HG03342 (cell line): ENCODE measurements at regions not wholly inside any gene's neighbourhood (a gene's known extent, or its start where the extent isn't known, plus 50 kb on each side); places are given as distances from the start of the nearest gene placed in this dataset.

Source experiments
- ATAC-seq: cut with Tn5 transposase; IDR thresholded peaks from one replicate; pipeline ENCODE4 v1.9.1; 2021; ENCODE audit warnings: mild to moderate bottlenecking, moderate library complexity; ENCODE audit not compliant: unreplicated experiment

GRCh38 chr22:49210606-49211005 lies 617.1 kb downstream of the BRD1 start:
- ATAC-seq = no peak

GRCh38 chr22:49209452-49210195 lies 618.0 kb downstream of the BRD1 start:
- no peak for ATAC-seq

GRCh38 chr22:49208768-49209252 lies 618.9 kb downstream of the BRD1 start:
- ATAC-seq = no peak

GRCh38 chr22:49208004-49208402 lies 619.7 kb downstream of the BRD1 start:
- ATAC-seq = no peak

GRCh38 chr22:49207008-49208003 lies 620.4 kb downstream of the BRD1 start:
- ATAC-seq = no peak

- ATAC-seq = no peak
These were observed 621.4 kb downstream of the BRD1 start for GRCh38 chr22:49206281-49206680.

- no peak for ATAC-seq
These were observed 622.2 kb downstream of the BRD1 start for GRCh38 chr22:49205483-49205800.

- ATAC-seq = no peak
These were observed 622.8 kb downstream of the BRD1 start for GRCh38 chr22:49204599-49205482.

- no peak for ATAC-seq
These were observed 623.6 kb downstream of the BRD1 start for GRCh38 chr22:49203859-49204598.

GRCh38 chr22:49203091-49203858 lies 624.4 kb downstream of the BRD1 start:
- ATAC-seq = no peak

- no peak for ATAC-seq
These were observed 625.4 kb downstream of the BRD1 start for GRCh38 chr22:49202226-49202625.

- no peak for ATAC-seq
These were observed 626.4 kb downstream of the BRD1 start for GRCh38 chr22:49201046-49201970.

GRCh38 chr22:49199224-49199623 lies 628.4 kb downstream of the BRD1 start:
- ATAC-seq = no peak

- ATAC-seq = no peak
These were observed 629.0 kb downstream of the BRD1 start for GRCh38 chr22:49198705-49199084.

GRCh38 chr22:49197986-49198704 lies 629.5 kb downstream of the BRD1 start:
- no peak for ATAC-seq

- no peak for ATAC-seq
These were observed 630.2 kb downstream of the BRD1 start for GRCh38 chr22:49197505-49197904.

- ATAC-seq = no peak
These were observed 631.6 kb downstream of the BRD1 start for GRCh38 chr22:49196046-49196511.

- no peak for ATAC-seq
These were observed 632.0 kb downstream of the BRD1 start for GRCh38 chr22:49195636-49196035.
